ENCODE measurements at regions not wholly inside any gene's neighbourhood (a gene's known extent, or its start where the extent isn't known, plus 50 kb on each side); places are given as distances from the start of the nearest gene placed in this dataset.

GRCh38 chr1:30449428-30450147, 273.8 kb downstream of the MATN1 start:
- TF ChIP-seq CTCF (IDR thresholded peaks at IDR 0.05), result no peak
- TF ChIP-seq EP300 (IDR thresholded peaks at IDR 0.05), result no peak
